ENCODE measurements at regions not wholly inside any gene's neighbourhood (a gene's known extent, or its start where the extent isn't known, plus 50 kb on each side); places are given as distances from the start of the nearest gene placed in this dataset.

GRCh38 chr6:47162231-47162630 lies 120.1 kb upstream of the ADGRF1 start:
- Histone ChIP-seq H3K9me3 (no peaks in the 10 kb centered on the region), H3K27me3 (no peaks in the 10 kb centered on the region), H3K4me3 (no peak overlapping the region), H3K4me1 (no peaks in the 10 kb centered on the region), H3K27ac (no peak overlapping the region), H3K36me3 (no peaks in the 10 kb centered on the region)
- TF ChIP-seq CTCF (IDR thresholded peaks at IDR 0.05) = no peak
- DNase-seq (ENCODE audit: low spot score) = no peak

DNA sequence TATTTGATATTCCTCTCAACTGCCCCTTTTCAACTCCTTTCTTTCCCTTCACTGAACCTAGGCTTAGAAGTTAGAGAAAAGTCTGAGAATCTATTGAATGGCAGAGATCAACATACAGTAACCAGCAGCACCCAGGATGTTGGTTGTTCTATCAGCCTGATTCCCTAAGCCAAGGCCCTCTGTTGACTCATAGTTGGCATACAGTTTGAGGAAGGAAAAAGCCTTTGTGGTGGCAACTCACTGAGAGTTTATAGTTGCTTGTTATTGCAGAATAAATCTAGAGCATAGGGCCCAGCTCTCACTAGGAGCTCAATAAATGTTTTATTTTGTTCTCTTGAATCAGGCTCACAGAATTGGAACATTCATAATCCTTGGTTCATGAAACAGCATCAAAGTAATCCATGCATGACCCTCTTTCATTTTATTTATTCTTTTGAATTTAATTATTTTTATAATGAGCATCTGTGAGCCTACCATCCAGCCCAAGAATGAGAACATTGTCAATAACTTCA lies 119.1 kb upstream of the ADGRF1 start:
- H3K27me3 ChIP-seq = no peaks in the 10 kb centered on the region
- DNase-seq (ENCODE audit: low spot score) = no peak
- H3K27ac ChIP-seq = no peak overlapping the region
- TF ChIP-seq CTCF (IDR thresholded peaks at IDR 0.05) = no peak
- H3K36me3 ChIP-seq = no peaks in the 10 kb centered on the region
- no peaks in the 10 kb centered on the region for H3K9me3 ChIP-seq
- H3K4me3 ChIP-seq = no peak overlapping the region
- no peaks in the 10 kb centered on the region for H3K4me1 ChIP-seq

DNA sequence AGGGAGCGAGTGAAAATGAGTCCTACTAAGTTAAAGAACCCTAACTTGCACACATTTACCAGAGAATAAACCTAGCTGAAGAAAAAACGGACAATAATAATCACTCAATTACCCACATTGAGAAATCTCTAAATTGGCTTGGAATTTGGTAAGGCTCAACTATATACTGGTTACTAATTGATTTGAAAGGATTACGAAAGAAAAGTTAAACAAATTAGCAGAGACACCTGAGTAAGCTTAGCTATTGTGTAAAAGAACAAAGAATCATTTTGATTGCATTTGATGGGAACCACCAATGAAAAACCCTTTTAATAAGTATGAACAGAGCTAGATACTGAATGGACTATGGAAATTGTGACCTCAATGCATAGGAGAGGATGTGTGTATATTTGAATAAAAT lies 118.6 kb upstream of the ADGRF1 start:
- Histone ChIP-seq H3K27ac (no peak overlapping the region), H3K36me3 (no peaks in the 10 kb centered on the region), H3K4me1 (no peaks in the 10 kb centered on the region), H3K9me3 (no peaks in the 10 kb centered on the region), H3K27me3 (no peaks in the 10 kb centered on the region), H3K4me3 (no peak overlapping the region)
- no peak for DNase-seq (ENCODE audit: low spot score)
- TF ChIP-seq CTCF (IDR thresholded peaks at IDR 0.05) = no peak

GRCh38 chr6:47159763-47160162 lies 117.6 kb upstream of the ADGRF1 start:
- H3K4me3 ChIP-seq = no peak overlapping the region
- no peaks in the 10 kb centered on the region for H3K27me3 ChIP-seq
- no peaks in the 10 kb centered on the region for H3K4me1 ChIP-seq
- H3K36me3 ChIP-seq = no peaks in the 10 kb centered on the region
- no peak for DNase-seq (ENCODE audit: low spot score)
- no peak overlapping the region for H3K27ac ChIP-seq
- H3K9me3 ChIP-seq = no peaks in the 10 kb centered on the region
- TF ChIP-seq CTCF (IDR thresholded peaks at IDR 0.05) = no peak

DNA sequence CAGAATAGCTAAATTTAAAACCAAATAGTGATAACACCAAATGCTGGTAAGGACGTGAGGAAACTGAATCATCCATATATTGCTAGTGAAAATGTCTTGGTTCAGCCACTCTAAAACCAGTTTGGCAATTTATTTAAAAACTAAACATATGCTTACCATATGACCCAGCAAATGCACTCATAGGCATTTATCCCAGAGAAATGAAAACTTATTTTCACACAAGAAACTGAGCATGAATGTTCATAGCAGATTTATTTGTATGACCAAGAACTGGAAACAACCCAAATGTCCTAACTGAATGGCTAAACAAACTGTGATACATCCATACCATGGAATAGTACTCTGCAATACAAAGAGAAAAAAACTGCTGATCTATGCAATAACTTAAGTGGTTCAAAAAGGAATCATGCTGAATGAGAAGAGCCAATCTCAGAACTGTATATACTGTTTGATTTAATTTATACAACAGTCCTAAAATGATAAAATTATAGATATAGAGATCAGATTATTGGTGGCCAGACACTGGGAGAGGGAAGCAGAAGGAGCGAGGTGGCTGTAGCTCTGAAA lies 115.6 kb upstream of the ADGRF1 start:
- Histone ChIP-seq H3K9me3 (no peaks in the 10 kb centered on the region), H3K27me3 (no peaks in the 10 kb centered on the region), H3K27ac (no peak overlapping the region), H3K4me1 (no peaks in the 10 kb centered on the region), H3K4me3 (no peak overlapping the region), H3K36me3 (no peaks in the 10 kb centered on the region)
- no peak for TF ChIP-seq CTCF (IDR thresholded peaks at IDR 0.05)
- no peak for DNase-seq (ENCODE audit: low spot score)

DNA sequence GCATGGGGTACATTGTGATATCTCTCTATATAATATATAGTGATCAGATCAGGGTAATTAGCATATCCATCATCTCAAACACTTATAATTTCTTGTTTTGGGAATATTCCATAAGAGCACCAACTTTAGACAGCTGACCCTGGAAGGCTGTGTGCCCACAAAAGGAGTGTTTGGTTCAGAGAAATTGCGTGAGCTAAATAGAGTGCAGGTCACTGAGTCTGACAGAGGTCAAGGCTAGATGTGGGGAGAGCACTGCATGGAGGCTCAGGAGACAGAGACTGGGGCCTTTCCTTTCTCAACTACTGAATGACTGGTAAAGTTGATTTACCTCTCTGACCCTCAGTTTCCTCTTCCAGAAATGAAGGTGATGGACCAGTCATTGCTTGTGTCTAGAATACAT lies 114.9 kb upstream of the ADGRF1 start:
- Histone ChIP-seq H3K36me3 (no peaks in the 10 kb centered on the region), H3K4me1 (no peaks in the 10 kb centered on the region), H3K9me3 (no peaks in the 10 kb centered on the region), H3K27me3 (no peaks in the 10 kb centered on the region), H3K27ac (no peak overlapping the region), H3K4me3 (no peak overlapping the region)
- no peak for TF ChIP-seq CTCF (IDR thresholded peaks at IDR 0.05)
- DNase-seq (ENCODE audit: low spot score) = no peak
